HCT116 (cell line): ENCODE measurements at regions not wholly inside any gene's neighbourhood (a gene's known extent, or its start where the extent isn't known, plus 50 kb on each side); places are given as distances from the start of the nearest gene placed in this dataset.

ENCODE experiments used
- CBX3 ChIP-seq: IDR thresholded peaks from 2 replicates; pipeline ENCODE4 v1.6.1; 2012; ENCODE audit warnings: low read depth
- CEBPB ChIP-seq: IDR thresholded peaks from 2 replicates; pipeline ENCODE4 v1.6.1; 2012; ENCODE audit warnings: low read depth
- EZH2 ChIP-seq: fragments of 200-600 bp; sonication (generic); IDR thresholded peaks from 2 replicates; pipeline ENCODE4 v1.6.1; 2017; ENCODE audit warnings: antibody characterized with exemption, mixed run types
- EZH2phosphoT487 ChIP-seq: fragments of 200-600 bp; IDR thresholded peaks from 2 replicates; pipeline ENCODE4 v1.6.1; 2018; ENCODE audit warnings: antibody characterized with exemption, borderline replicate concordance
- JUND ChIP-seq: IDR thresholded peaks from 2 replicates; pipeline ENCODE4 v1.6.1; 2012
- POLR2A ChIP-seq: IDR thresholded peaks from 2 replicates; pipeline ENCODE4 v1.7.0; 2011; ENCODE audit warnings: borderline replicate concordance; ENCODE audit not compliant: insufficient read depth, insufficient read length; ENCODE audit errors: extremely low read depth
- POLR2AphosphoS5 ChIP-seq: IDR thresholded peaks from 2 replicates; pipeline ENCODE4 v1.6.1; 2011; ENCODE audit warnings: mild to moderate bottlenecking, low read depth, low read length, moderate library complexity
- SIN3A ChIP-seq: IDR thresholded peaks from 2 replicates; pipeline ENCODE4 v1.6.1; 2012; ENCODE audit warnings: low read depth
- SRF ChIP-seq: IDR thresholded peaks from 2 replicates; pipeline ENCODE4 v1.6.1; 2012; ENCODE audit warnings: low read depth
- YY1 ChIP-seq: IDR thresholded peaks from 2 replicates; pipeline ENCODE4 v1.6.1; 2011; ENCODE audit warnings: low read length, low read depth, moderate library complexity, mild to moderate bottlenecking; ENCODE audit not compliant: insufficient replicate concordance; ENCODE audit errors: extremely low read depth
- TF ChIP-seq, protein P1 (sequence below), 3 experiments: fragments of 200-600 bp in 1 of 3; sonication (generic) in 1 of 3; IDR thresholded peaks in 2 of 3; conservative IDR thresholded peaks in 1 of 3; 2 replicates each; pipeline ENCODE4 v1.5.1; 2012 to 2017; ENCODE audit warnings: low read depth in 2 of 3, low read length in 2 of 3, antibody characterized with exemption in 1 of 3, borderline replicate concordance in 1 of 3, control low read depth in 1 of 3, mild to moderate bottlenecking in 1 of 3, mixed read lengths in 1 of 3, mixed run types in 1 of 3, moderate library complexity in 1 of 3; ENCODE audit not compliant: insufficient read depth in 1 of 3

DNA sequence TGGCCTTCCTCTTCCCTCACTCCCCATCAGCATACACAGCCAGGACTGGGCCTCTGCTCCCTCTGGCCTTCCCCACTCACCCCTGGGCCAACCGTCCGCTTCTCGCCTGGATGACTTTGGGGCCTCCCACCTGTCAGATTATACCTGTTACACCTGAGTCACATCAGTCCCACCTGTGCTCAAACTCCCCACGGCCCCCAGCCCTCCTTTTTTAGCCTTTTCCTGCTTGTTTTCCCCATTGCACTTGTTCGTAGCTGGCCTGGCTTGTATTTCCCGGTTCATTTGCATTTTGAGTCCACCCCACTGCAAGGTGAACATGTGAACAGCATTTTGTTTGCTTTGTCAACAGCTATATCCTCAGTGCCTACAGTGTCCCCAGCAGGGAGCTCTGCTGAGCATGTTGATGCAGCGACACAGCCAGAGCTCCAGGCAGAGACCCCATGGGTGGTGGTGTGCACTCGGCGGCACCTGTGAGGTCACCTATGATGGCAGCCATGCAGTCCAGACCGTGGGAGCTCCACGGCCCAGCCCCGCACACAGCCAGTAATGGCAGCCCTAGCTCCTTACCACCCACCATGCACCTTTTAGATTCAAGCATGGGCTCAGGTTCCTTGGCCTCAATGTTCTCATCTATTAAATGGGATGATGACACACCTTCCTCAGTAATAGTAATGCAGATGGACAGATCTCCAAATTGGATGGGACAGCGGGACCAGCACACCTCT, 276.4 kb upstream of the HS6ST1 start:
- TF ChIP-seq, protein P1, sequence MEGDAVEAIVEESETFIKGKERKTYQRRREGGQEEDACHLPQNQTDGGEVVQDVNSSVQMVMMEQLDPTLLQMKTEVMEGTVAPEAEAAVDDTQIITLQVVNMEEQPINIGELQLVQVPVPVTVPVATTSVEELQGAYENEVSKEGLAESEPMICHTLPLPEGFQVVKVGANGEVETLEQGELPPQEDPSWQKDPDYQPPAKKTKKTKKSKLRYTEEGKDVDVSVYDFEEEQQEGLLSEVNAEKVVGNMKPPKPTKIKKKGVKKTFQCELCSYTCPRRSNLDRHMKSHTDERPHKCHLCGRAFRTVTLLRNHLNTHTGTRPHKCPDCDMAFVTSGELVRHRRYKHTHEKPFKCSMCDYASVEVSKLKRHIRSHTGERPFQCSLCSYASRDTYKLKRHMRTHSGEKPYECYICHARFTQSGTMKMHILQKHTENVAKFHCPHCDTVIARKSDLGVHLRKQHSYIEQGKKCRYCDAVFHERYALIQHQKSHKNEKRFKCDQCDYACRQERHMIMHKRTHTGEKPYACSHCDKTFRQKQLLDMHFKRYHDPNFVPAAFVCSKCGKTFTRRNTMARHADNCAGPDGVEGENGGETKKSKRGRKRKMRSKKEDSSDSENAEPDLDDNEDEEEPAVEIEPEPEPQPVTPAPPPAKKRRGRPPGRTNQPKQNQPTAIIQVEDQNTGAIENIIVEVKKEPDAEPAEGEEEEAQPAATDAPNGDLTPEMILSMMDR (IDR thresholded peaks at IDR 0.05 in 2 of 3, conservative IDR thresholded peaks at IDR 0.05 in 1 of 3; ENCODE audit: borderline replicate concordance in 1 of 3, insufficient read depth in 1 of 3, low read depth in 2 of 3, low read length in 2 of 3) = no peak
- TF ChIP-seq POLR2A (no peak), CEBPB (no peak), YY1 (no peak), SRF (no peak), JUND (no peak), EZH2 (no peak), POLR2AphosphoS5 (no peak), CBX3 (no peak), SIN3A (no peak), EZH2phosphoT487 (no peak)
